ENCODE measurements at regions not wholly inside any gene's neighbourhood (a gene's known extent, or its start where the extent isn't known, plus 50 kb on each side); places are given as distances from the start of the nearest gene placed in this dataset.

GRCh38 chr13:34465423-34465922, 476.6 kb upstream of the NBEA start:
- DNase-seq (ENCODE audit: low read depth), result no peak

- DNase-seq (ENCODE audit: low read depth), result no peak
Measured at GRCh38 chr13:34466301-34466700, 475.8 kb upstream of the NBEA start.

GRCh38 chr13:34467450-34468083, 474.5 kb upstream of the NBEA start:
- DNase-seq (ENCODE audit: low read depth), result no peak

GRCh38 chr13:34469196-34469986, 472.7 kb upstream of the NBEA start:
- DNase-seq (ENCODE audit: low read depth), result no peak

GRCh38 chr13:34474187-34474868, 467.7 kb upstream of the NBEA start:
- no peak for DNase-seq (ENCODE audit: low read depth)

GRCh38 chr13:34478376-34478775, 463.7 kb upstream of the NBEA start:
- no peak for DNase-seq (ENCODE audit: low read depth)

- DNase-seq (ENCODE audit: low read depth), result no peak
Measured at GRCh38 chr13:34502011-34502410, 440.1 kb upstream of the NBEA start.

- DNase-seq (ENCODE audit: low read depth), result no peak
Measured at GRCh38 chr13:34502621-34503020, 439.4 kb upstream of the NBEA start.

GRCh38 chr13:34506796-34507195, 435.3 kb upstream of the NBEA start:
- no peak for DNase-seq (ENCODE audit: low read depth)

GRCh38 chr13:34507630-34508029, 434.4 kb upstream of the NBEA start:
- DNase-seq (ENCODE audit: low read depth), result no peak

GRCh38 chr13:34512817-34513216, 429.3 kb upstream of the NBEA start:
- DNase-seq (ENCODE audit: low read depth), result no peak

- DNase-seq (ENCODE audit: low read depth), result no peak
Measured at GRCh38 chr13:34513526-34513925, 428.5 kb upstream of the NBEA start.

GRCh38 chr13:34515201-34515600, 426.9 kb upstream of the NBEA start:
- no peak for DNase-seq (ENCODE audit: low read depth)

- no peak for DNase-seq (ENCODE audit: low read depth)
Measured at GRCh38 chr13:34521171-34521570, 420.9 kb upstream of the NBEA start.

- no peak for DNase-seq (ENCODE audit: low read depth)
Measured at GRCh38 chr13:34522808-34523207, 419.3 kb upstream of the NBEA start.

- no peak for DNase-seq (ENCODE audit: low read depth)
Measured at GRCh38 chr13:34523406-34523805, 418.7 kb upstream of the NBEA start.

GRCh38 chr13:34533941-34534340, 408.1 kb upstream of the NBEA start:
- no peak for DNase-seq (ENCODE audit: low read depth)

GRCh38 chr13:34542321-34542720, 399.7 kb upstream of the NBEA start:
- no peak for DNase-seq (ENCODE audit: low read depth)

- DNase-seq (ENCODE audit: low read depth), result no peak
Measured at GRCh38 chr13:34543836-34544235, 398.2 kb upstream of the NBEA start.

- no peak for DNase-seq (ENCODE audit: low read depth)
Measured at GRCh38 chr13:34545461-34545860, 396.6 kb upstream of the NBEA start.

- DNase-seq (ENCODE audit: low read depth), result no peak
Measured at GRCh38 chr13:34546344-34547250, 395.5 kb upstream of the NBEA start.

- no peak for DNase-seq (ENCODE audit: low read depth)
Measured at GRCh38 chr13:34547929-34548328, 394.1 kb upstream of the NBEA start.

Measured in T-helper 22 cell (primary cell).